ENCODE measurements at regions not wholly inside any gene's neighbourhood (a gene's known extent, or its start where the extent isn't known, plus 50 kb on each side); places are given as distances from the start of the nearest gene placed in this dataset.

GRCh38 chr2:120511947-120512710 lies 166.2 kb downstream of the INHBB start:
- peak; percentile 50 for TF ChIP-seq CTCF (conservative IDR thresholded peaks at IDR 0.05)
- no peak overlapping the region for H4K8ac ChIP-seq (replicated peaks; ENCODE audit: insufficient read length, low read depth, low read length)
- no peak overlapping the region for H2BK12ac ChIP-seq (ENCODE audit: insufficient read length, low read depth, low read length)
- no peak overlapping the region for H3K9ac ChIP-seq (ENCODE audit: extremely low read depth, insufficient read length, low read length)
- H3K14ac ChIP-seq (ENCODE audit: insufficient read depth, low read length), result no peak overlapping the region
- no peak overlapping the region for H2BK120ac ChIP-seq (ENCODE audit: low read depth, low read length, poor library complexity, severe bottlenecking)
- WGBS (ENCODE audit: extremely low coverage, insufficient read length, low lambda C conversion rate), result no CpG with 5 or more reads among the region's 19 CpGs
- H3K23ac ChIP-seq (ENCODE audit: insufficient read length, low read depth, low read length), result no peak overlapping the region
- no peak overlapping the region for H3K27ac ChIP-seq (ENCODE audit: insufficient read length, low read depth, low read length)
- H3K79me2 ChIP-seq (ENCODE audit: insufficient read depth, low read length), result no peaks in the 10 kb centered on the region
- no peak overlapping the region for H3K27ac Mint-ChIP-seq
- H3K18ac ChIP-seq (ENCODE audit: insufficient read length, low read depth, low read length), result no peak overlapping the region
- H3K4me1 Mint-ChIP-seq, result peaks cover 4 to 15% of the 10 kb centered on the region in 2 experiments
- no peaks in the 10 kb centered on the region for H3K4me1 ChIP-seq (ENCODE audit: insufficient read depth, low read length)
- H3K9me3 ChIP-seq (ENCODE audit: control insufficient read depth, low read depth, low read length), result no peaks in the 10 kb centered on the region
- H3K9me3 Mint-ChIP-seq, result no peaks in the 10 kb centered on the region; a peak in 2 of 5 replicates
- H3K4me2 ChIP-seq (ENCODE audit: insufficient read depth, insufficient read length, low read length), result no peak overlapping the region
- H3K4me3 Mint-ChIP-seq, result no peak overlapping the region
- H2AK5ac ChIP-seq (ENCODE audit: insufficient read length, low read length), result no peak overlapping the region
- H3K79me1 ChIP-seq (ENCODE audit: insufficient read depth, low read depth, low read length, poor library complexity, severe bottlenecking), result no peaks in the 10 kb centered on the region
- H3T11ph ChIP-seq (ENCODE audit: low read length), result no peak overlapping the region
- no peaks in the 10 kb centered on the region for H3K27me3 ChIP-seq (ENCODE audit: insufficient read depth, low read length)
- no peak overlapping the region for H3K4ac ChIP-seq (ENCODE audit: low read depth, low read length)
- H2BK15ac ChIP-seq (ENCODE audit: low read depth, low read length), result no peak overlapping the region
- H3K23me2 ChIP-seq (ENCODE audit: insufficient read length, low read depth, low read length, poor library complexity, severe bottlenecking), result no peaks in the 10 kb centered on the region
- H3K27me3 Mint-ChIP-seq (ENCODE audit: low read depth), result peaks cover 88% of the 10 kb centered on the region
- H2BK20ac ChIP-seq (ENCODE audit: low read depth, low read length, poor library complexity, severe bottlenecking), result no peak overlapping the region
- no peak for DNase-seq
- H4K5ac ChIP-seq (ENCODE audit: insufficient read length, low read depth, low read length), result no peak overlapping the region
- no peaks in the 10 kb centered on the region for H4K20me1 ChIP-seq (ENCODE audit: control insufficient read depth, insufficient read depth, insufficient read length)
- no peak overlapping the region for H3K56ac ChIP-seq (ENCODE audit: insufficient read length, low read depth, low read length)
- H3K36me3 Mint-ChIP-seq (ENCODE audit: insufficient read depth in 1 of 3, low read depth in 3 of 3), result no peaks in the 10 kb centered on the region
- no peak overlapping the region for H2AFZ ChIP-seq (ENCODE audit: low read length)
- no peak overlapping the region for H4K91ac ChIP-seq (ENCODE audit: insufficient read length, low read depth, low read length)
- H2BK5ac ChIP-seq (ENCODE audit: insufficient read length, low read length), result no peak overlapping the region

All from H9 (cell line).